EL (cell line): ENCODE measurements at regions not wholly inside any gene's neighbourhood (a gene's known extent, or its start where the extent isn't known, plus 50 kb on each side); places are given as distances from the start of the nearest gene placed in this dataset.

ENCODE experiments used
- DNase-seq: peaks from one replicate; pipeline ENCODE4 v3.0.0-alpha.2; 2016

DNA sequence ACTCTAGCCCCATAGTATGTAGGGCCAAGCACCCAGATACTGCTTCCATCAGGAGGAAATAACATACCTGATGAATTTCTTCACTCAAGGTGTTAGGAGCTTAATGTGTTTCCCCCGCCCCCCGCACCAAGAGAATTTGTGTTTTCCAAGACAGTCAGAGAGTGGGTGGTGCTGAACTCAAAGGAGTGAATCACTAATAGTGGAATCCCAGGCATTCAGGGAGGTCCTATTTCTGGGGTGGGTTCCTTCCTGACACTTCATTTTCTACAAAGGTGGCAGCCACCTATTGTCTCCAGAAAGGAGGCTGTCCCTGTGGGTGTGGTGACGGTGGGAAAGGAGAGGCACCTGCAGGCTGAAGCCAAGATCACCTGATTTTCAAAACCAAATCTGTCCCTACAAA is 50.8 kb upstream of the ELF5 start:
- peak; percentile 43 for DNase-seq

DNA sequence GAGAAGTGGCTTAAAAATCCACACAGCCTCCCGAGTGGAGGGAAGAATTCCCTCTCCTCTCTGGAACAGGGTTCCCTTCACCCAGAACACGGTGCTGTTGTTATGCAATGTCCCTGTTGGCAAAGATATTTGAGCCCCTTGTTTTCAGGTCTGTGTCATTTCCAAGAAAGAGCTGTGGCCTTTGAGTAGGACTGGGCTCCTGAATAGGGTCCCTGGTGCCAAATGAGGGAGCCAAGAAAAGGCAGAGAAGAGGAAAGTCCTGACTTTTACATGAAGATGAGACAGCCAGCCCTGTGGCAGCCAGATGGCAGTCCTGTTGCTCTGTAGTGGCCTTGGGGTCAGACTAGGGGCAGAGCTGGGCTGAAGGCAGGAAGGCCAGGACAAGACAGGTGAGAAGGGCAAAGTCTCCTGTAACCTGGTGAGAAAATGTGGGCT is 51.2 kb upstream of the ELF5 start:
- DNase-seq, result no peak

DNA sequence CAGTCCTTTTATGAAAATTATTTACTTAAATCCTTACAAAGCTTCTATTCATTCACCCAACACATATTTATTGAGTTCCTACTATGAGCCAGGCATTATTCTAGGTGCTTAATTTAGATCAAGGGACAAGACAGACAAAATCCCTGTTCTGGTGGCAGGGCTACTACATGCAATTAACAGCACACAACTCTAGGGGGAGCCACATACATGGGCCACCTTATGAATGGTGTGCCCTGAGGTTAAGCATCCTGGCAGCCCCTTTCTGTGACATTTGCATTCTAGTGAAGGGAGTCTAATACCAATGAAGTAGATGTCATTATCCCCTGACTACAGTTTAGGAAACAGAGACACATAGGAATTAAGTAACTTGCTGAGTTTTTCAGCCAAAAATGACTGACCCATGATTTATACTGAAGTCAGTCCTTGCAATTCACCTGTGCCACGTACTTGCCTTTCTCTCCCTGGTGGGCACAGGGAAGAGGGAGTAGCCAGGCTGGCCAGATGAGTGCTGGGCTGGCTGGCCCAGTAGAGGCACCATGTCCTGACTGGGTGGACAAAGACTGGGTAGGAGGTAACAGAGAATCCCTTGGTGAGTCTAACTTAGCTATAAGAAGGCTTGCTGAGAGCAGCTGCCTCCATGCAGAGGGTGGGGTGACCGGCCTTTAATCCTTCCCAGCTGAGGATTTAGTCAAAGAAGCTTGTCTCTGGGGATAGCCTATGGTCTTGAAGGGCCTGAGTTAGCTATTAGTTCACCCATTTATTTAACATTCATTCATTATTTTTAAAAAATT is 52.0 kb upstream of the ELF5 start:
- DNase-seq, result peak; percentile 12

DNA sequence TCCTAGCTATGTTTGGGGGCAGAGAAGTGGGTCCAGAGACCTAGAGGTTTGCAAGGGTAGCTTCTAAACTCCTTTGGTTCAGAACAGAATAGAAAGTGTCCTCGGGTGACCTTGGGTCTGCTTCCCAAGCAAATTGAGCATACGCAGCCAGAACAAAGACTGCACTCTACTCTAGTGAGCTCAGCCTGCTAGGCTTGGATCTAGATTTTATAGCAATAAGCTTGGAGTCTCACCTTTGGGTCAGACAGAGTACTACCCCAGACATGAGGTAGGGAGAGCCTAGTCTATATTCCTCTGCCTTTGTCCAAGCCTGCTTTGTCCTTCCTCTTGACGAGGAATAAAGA is 52.6 kb upstream of the ELF5 start:
- no peak for DNase-seq

DNA sequence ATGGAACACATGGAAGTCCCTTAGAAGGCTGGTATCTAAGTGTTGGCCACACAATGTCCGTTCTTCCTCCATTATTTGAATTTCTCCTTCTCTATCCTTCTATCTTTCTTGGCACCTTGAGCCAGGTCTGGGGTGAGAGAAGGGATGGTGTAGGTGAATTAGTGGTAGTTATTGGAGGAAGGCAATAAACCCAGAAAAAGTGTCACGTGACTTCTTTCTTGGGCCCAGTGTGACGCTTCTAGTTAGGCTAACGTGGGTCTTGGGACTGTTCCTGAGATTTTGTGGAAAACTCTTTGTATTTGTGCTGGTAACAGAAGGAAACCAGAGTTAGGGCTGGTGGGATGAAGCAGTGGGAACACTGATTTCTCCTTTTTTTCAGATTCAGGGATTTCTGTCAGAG is 53.1 kb upstream of the ELF5 start:
- no peak for DNase-seq

DNA sequence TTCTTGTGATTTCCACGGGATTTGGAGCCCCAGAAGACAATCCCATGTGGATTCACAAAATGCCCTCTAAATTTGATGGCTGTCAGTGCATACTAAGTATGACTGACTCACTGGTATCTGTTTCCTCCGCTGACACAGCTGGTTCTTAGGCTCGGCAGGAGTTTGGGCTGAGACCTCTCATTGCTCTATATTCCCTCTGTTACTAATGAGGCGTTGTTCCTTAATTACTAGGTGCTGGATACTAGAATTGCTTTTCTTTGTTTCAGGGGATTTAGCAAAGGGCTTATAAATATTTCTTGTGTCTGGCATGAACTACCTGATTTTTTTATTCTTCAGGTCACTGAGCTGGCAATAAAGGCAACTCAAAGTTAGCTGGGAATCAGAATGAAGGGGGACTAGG is 53.2 kb upstream of the EHF start:
- DNase-seq, result no peak

DNA sequence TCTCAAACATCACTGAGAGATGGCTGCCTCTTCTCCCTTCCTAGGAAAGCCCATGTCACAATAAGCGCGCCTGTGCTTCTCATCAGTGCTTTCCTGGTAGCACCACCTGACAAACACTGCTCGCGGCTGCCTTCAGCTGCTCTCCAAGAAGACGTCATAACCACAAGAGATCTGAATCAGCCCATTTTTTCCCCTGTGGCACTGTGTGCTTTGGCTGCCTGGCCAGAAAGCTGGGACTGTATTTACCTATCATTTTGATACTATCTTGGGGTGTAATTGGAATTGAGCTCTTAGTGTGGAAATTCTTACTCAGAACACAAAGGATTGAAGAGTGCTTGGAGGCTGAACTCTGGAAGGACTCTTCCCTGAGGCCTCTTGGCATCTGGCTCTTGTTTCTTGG is 50.3 kb upstream of the EHF start:
- DNase-seq, result peak; percentile 45
